IMR-90 (cell line): ENCODE measurements at regions not wholly inside any gene's neighbourhood (a gene's known extent, or its start where the extent isn't known, plus 50 kb on each side); places are given as distances from the start of the nearest gene placed in this dataset.

ENCODE experiments used
- ATAC-seq: fragments of 200-7000 bp; cut with Tn5 transposase; 2 replicates; pipeline ENCODE4 v1.9.1; 2020; ENCODE audit warnings: low read depth, mild to moderate bottlenecking, moderate library complexity
- BruUV-seq: library from RNA; stranded (reverse); fragments of 400-500 nt; replicated peaks from 2 replicates; lab custom pipeline; 2021; lab: Mats Ljungman, UMichigan
- CTCF ChIA-PET: fragments of 300-600 bp; formaldehyde crosslinking; extraction: SDS; loops from one replicate; lab custom pipeline; 2021; ENCODE audit warnings: antibody characterized with exemption; lab: Yijun Ruan, JAX
- POLR2A ChIA-PET: fragments of 300-600 bp; sonication (Branson Sonifier 250); formaldehyde crosslinking; loops from one replicate; lab custom pipeline; 2022; ENCODE audit warnings: antibody characterized with exemption; ENCODE audit not compliant: unreplicated experiment; lab: Charles Lee
- DNase-seq: peaks from one replicate; pipeline ENCODE4 v3.0.0; 2013
- H2AFZ ChIP-seq: replicated peaks from 2 replicates; pipeline ENCODE3; 2013; ENCODE audit warnings: low read length, mild to moderate bottlenecking; ENCODE audit not compliant: poor library complexity
- H2AK5ac ChIP-seq: 2 replicates; pipeline ENCODE4 v1.6.1; 2013; ENCODE audit warnings: low read depth, low read length, inconsistent platforms
- H2AK9ac ChIP-seq: replicated peaks from 2 replicates; pipeline ENCODE3; 2013; ENCODE audit warnings: mild to moderate bottlenecking, low read depth, low read length, moderate library complexity; ENCODE audit not compliant: poor library complexity
- H2BK120ac ChIP-seq: 2 replicates; pipeline ENCODE4 v1.6.1; 2013; ENCODE audit warnings: low read depth, low read length, inconsistent platforms
- H2BK15ac ChIP-seq: 3 replicates; pipeline ENCODE4 v1.6.1; 2013; ENCODE audit warnings: low read depth, low read length, inconsistent platforms
- H2BK20ac ChIP-seq: 2 replicates; pipeline ENCODE4 v1.6.1; 2013; ENCODE audit warnings: low read depth, mild to moderate bottlenecking, inconsistent platforms, low read length, moderate library complexity
- H2BK5ac ChIP-seq: 2 replicates; pipeline ENCODE4 v1.6.1; 2013; ENCODE audit warnings: mild to moderate bottlenecking, low read depth, low read length, inconsistent platforms; ENCODE audit not compliant: poor library complexity, severe bottlenecking
- H3K14ac ChIP-seq: replicated peaks from 2 replicates; pipeline ENCODE4 v1.6.1; 2013; ENCODE audit warnings: low read depth, low read length, inconsistent platforms
- H3K18ac ChIP-seq: 2 replicates; pipeline ENCODE4 v1.6.1; 2013; ENCODE audit warnings: low read depth, low read length, control low read depth
- H3K23ac ChIP-seq: 2 replicates; pipeline ENCODE4 v1.6.1; 2013; ENCODE audit warnings: low read depth, low read length, inconsistent platforms
- H3K27ac ChIP-seq: 2 replicates; pipeline ENCODE4 v1.5.1; 2013; ENCODE audit warnings: mild to moderate bottlenecking, control low read depth, low read length; ENCODE audit not compliant: insufficient read depth
- H3K27me3 ChIP-seq: 2 replicates; pipeline ENCODE4 v1.6.1; 2013; ENCODE audit warnings: low read length; ENCODE audit not compliant: control insufficient read depth, insufficient read depth
- H3K36me3 ChIP-seq: 2 replicates; pipeline ENCODE4 v1.6.1; 2013; ENCODE audit warnings: low read length, mixed read lengths; ENCODE audit not compliant: control insufficient read depth, insufficient read depth
- H3K4ac ChIP-seq: 2 replicates; pipeline ENCODE4 v1.6.1; 2013; ENCODE audit warnings: low read depth, low read length, inconsistent platforms
- H3K4me1 ChIP-seq: 2 replicates; pipeline ENCODE4 v1.6.1; 2013; ENCODE audit warnings: low read length, mixed read lengths; ENCODE audit not compliant: control insufficient read depth, insufficient read depth
- H3K4me2 ChIP-seq: 2 replicates; pipeline ENCODE4 v1.6.1; 2013; ENCODE audit warnings: low read depth, mild to moderate bottlenecking, control low read depth, low read length, moderate library complexity
- H3K4me3 ChIP-seq: 2 replicates; pipeline ENCODE4 v1.5.1; 2013; ENCODE audit warnings: low read depth, mild to moderate bottlenecking, control low read depth, low read length, moderate library complexity; ENCODE audit not compliant: insufficient read depth
- H3K56ac ChIP-seq: 2 replicates; pipeline ENCODE4 v1.6.1; 2013; ENCODE audit warnings: low read length, inconsistent platforms; ENCODE audit not compliant: insufficient read depth; ENCODE audit errors: extremely low read depth
- H3K79me1 ChIP-seq, 2 experiments: 2 replicates each; pipeline ENCODE4 v1.6.1; 2013; ENCODE audit warnings: low read length in 2 of 2, inconsistent platforms in 1 of 2, low read depth in 1 of 2
- H3K9ac ChIP-seq: 2 replicates; pipeline ENCODE4 v1.6.1; 2013; ENCODE audit warnings: low read depth, low read length, control low read depth
- H3K9me1 ChIP-seq: 2 replicates; pipeline ENCODE4 v1.6.1; 2013; ENCODE audit warnings: low read length, inconsistent platforms; ENCODE audit not compliant: insufficient read depth
- H3K9me3 ChIP-seq: 2 replicates; pipeline ENCODE4 v1.6.1; 2013; ENCODE audit warnings: low read length; ENCODE audit not compliant: control insufficient read depth, insufficient read depth
- H4K20me1 ChIP-seq: 2 replicates; pipeline ENCODE4 v1.6.1; 2013; ENCODE audit warnings: low read length, inconsistent platforms; ENCODE audit not compliant: insufficient read depth
- H4K5ac ChIP-seq: 2 replicates; pipeline ENCODE4 v1.6.1; 2013; ENCODE audit warnings: mild to moderate bottlenecking, low read depth, low read length, control low read depth
- H4K8ac ChIP-seq, 2 experiments: 2 replicates each; pipeline ENCODE4 v1.6.1; 2013; ENCODE audit warnings: low read depth in 2 of 2, low read length in 2 of 2, control low read depth in 1 of 2, inconsistent platforms in 1 of 2
- H4K91ac ChIP-seq: 2 replicates; pipeline ENCODE4 v1.6.1; 2013; ENCODE audit warnings: low read depth, low read length, inconsistent platforms; ENCODE audit not compliant: insufficient read depth
- CEBPB ChIP-seq: IDR thresholded peaks from 2 replicates; pipeline ENCODE4 v1.6.1; 2012; ENCODE audit warnings: low read depth, low read length, improper control_type of control experiment
- ELK1 ChIP-seq: fragments of 150-350 bp; IDR thresholded peaks from 2 replicates; pipeline ENCODE4 v1.6.1; 2016; ENCODE audit warnings: low read depth, mild to moderate bottlenecking, low read length, moderate library complexity, borderline replicate concordance
- FOS ChIP-seq: fragments of 150-350 bp; IDR thresholded peaks from 2 replicates; pipeline ENCODE4 v1.6.1; 2016; ENCODE audit warnings: low read depth, low read length
- WGBS, 2 experiments: methylation state at CpG; one replicate each; pipeline versions ENCODE4 v1.1.5 to v1.1.7; 2013; ENCODE audit warnings: missing lambda C conversion rate in 2 of 2; ENCODE audit not compliant: insufficient read length in 1 of 2; ENCODE audit errors: extremely low coverage in 2 of 2; 5-methylcytosine and 5-hydroxymethylcytosine counted together
- dilution Hi-C: fragments of 300-500 bp; cut with HindIII; formaldehyde crosslinking; loops from one replicate; pipeline ENCODE4 v1.14.3; 2018; ENCODE audit warnings: low sequenced_read_pairs; ENCODE audit not compliant: unreplicated experiment
- in situ Hi-C: fragments of 300-500 bp; cut with MboI; formaldehyde crosslinking; loops from 3 replicates; pipeline ENCODE4 v1.14.3; 2019; ENCODE audit warnings: low sequenced_read_pairs, inconsistent platforms, mixed read lengths
- intact Hi-C: fragments of 100-400 bp; cut with micrococcal nuclease; formaldehyde crosslinking; loops from 2 replicates; pipeline ENCODE4 v1.10.0; 2022

DNA sequence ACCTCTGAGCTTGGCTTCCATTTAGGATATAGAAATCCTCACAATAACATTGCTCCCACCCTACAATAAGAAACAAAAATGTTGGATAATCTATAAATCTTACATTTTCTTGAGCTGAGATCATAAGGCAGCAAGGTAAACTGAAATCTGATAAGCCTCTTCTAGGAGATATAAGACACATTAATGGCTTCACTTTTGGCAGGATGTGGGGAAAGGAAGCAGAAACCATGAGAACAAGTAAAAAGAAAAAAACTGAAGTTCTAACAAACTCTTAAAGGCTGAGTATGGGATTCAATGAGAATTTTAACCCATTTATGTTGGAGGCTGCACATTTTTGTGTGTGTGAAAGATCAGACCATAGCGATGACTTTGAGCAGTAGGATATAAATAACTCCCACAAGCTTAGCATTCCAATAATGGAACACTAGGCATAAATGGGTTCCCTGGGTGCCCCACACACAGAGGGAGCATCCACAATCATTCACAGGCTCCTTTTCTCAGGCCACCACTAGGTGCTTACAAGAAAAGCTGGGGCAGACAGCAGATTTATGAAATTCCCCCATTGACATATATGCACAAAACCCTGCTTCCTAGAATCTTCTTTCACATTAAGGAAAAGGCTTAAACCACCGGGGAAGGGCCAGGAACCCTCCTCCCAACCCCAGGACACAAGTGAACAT, 564.9 kb upstream of the MGMT start:
- H3K79me1 ChIP-seq = no peaks in the 10 kb centered on the region
- no peak overlapping the region for H2AFZ ChIP-seq
- no peaks in the 10 kb centered on the region for H4K20me1 ChIP-seq
- intact Hi-C loops (no loop called here), dilution Hi-C loops (no loop called here), in situ Hi-C loops (no loop called here)
- no TSS peak for BruUV-seq
- H4K8ac ChIP-seq = no peak overlapping the region
- H3K56ac ChIP-seq = no peak overlapping the region
- H3K4ac ChIP-seq = no peak overlapping the region
- ChIA-PET CTCF (no interaction called here), POLR2A (no interaction called here)
- no peak overlapping the region for H3K18ac ChIP-seq
- no peak overlapping the region for H3K4me2 ChIP-seq
- H3K9me1 ChIP-seq = no peaks in the 10 kb centered on the region
- no peaks in the 10 kb centered on the region for H3K27me3 ChIP-seq
- ATAC-seq = no peak
- TF ChIP-seq FOS (no peak), CEBPB (no peak), ELK1 (no peak)
- H4K91ac ChIP-seq = no peak overlapping the region
- H2AK9ac ChIP-seq = no peak overlapping the region
- H3K9me3 ChIP-seq = peaks cover 21% of the 10 kb centered on the region
- H3K27ac ChIP-seq = no peak overlapping the region
- H3K4me3 ChIP-seq = no peak overlapping the region
- no peak overlapping the region for H2BK120ac ChIP-seq
- H2AK5ac ChIP-seq = no peak overlapping the region
- no peak for DNase-seq
- no peak overlapping the region for H4K5ac ChIP-seq
- no peak overlapping the region for H2BK20ac ChIP-seq
- H2BK15ac ChIP-seq = no peak overlapping the region
- WGBS, 2 experiments = no CpG with 5 or more reads among the region's 2 CpGs
- H3K14ac ChIP-seq = no peak overlapping the region
- H3K36me3 ChIP-seq = no peaks in the 10 kb centered on the region
- no peak overlapping the region for H2BK5ac ChIP-seq
- no peak overlapping the region for H3K23ac ChIP-seq
- H3K4me1 ChIP-seq = no peaks in the 10 kb centered on the region
- no peak overlapping the region for H3K9ac ChIP-seq
